GM04503 (cell line): ENCODE measurements at regions not wholly inside any gene's neighbourhood (a gene's known extent, or its start where the extent isn't known, plus 50 kb on each side); places are given as distances from the start of the nearest gene placed in this dataset.
"Not testable (repeated sequence)": the region's sequence is repeated elsewhere in the genome, so short reads cannot be mapped to it uniquely, and the experiment has no call there.

Experiments
- DNase-seq: peaks from one replicate; pipeline ENCODE4 v3.0.0-alpha.2; 2012; ENCODE audit warnings: low read depth

DNA sequence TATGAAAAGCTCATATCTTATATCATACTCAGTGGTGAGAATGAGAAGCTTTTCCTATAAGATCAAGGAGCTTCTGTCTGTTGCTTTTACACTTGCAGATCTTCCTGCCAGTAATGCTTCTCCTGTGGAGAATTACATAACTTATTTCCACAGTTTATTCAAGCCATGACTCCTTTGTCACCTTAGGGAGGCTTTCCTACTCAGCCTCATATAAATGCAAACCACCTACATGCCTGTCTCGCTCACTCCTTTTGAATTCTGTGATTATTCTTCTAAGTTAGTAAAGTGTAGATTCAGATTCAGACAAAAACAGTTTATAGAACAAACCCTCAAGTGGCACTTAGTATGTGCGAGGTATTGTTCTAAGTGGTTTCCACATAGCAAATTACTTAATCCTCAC is 716.1 kb upstream of the ANO3 start:
- DNase-seq: no peak

DNA sequence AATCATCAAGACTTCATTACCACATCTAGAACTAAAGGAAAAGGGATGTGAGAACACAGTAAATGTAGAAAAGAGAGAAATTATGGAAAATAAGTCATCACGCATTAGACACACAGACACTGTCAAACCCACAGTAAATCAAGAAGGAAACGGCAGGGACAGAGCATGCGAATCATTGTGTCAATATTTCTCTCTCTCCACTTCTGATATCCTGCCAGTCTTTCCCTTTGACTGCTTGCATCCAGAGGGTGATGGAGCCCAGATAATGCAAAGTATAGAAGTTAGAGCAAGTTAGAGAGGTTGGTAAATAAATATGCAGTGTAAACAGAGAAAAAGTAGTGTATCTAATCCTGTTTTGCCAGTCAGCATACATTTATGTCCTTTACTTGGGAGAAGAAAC is 706.8 kb upstream of the ANO3 start:
- no peak for DNase-seq

DNA sequence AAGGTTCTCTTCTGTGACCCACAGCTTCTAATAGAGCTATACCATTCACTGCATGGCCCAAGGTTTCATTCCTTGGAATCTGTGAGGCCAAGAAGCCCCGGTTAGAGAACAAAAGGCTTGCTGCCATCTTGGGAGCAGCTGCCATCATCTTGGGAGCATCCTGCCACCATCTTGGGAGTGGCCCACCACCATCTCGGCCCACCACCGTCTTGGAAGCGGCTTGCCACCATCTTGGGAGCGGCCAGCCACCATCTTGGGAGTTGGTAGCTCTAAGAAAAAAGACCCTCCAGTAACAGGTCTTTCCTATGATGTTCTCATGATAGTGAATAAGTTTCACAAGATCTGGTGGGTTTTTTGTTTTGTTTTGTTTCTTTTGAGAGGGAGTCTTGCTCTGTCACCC is 703.9 kb upstream of the ANO3 start:
- DNase-seq: no peak

GRCh38 chr11:25633230-25633629 is 698.7 kb upstream of the ANO3 start:
- no peak for DNase-seq

DNA sequence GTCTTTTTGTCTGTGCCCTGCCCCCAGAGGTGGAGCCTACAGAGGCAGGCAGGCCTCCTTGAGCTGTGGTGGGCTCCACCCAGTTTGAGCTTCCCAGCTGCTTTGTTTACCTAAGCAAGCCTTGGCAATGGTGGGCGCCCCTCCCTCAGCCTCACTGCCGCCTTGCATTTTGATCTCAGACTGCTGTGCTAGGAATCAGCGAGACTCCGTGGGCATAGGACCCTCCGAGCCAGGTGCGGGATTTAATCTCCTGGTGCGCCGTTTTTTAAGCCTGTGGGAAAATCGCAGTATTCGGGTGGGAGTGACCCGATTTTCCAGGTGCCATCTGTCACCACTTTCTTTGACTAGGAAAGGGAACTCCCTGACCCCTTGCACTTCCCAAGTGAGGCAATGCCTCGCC is 682.7 kb upstream of the ANO3 start:
- not testable (repeated sequence) for DNase-seq

- no peak for DNase-seq
Measured at GRCh38 chr11:25650319-25650718, 681.6 kb upstream of the ANO3 start.

DNA sequence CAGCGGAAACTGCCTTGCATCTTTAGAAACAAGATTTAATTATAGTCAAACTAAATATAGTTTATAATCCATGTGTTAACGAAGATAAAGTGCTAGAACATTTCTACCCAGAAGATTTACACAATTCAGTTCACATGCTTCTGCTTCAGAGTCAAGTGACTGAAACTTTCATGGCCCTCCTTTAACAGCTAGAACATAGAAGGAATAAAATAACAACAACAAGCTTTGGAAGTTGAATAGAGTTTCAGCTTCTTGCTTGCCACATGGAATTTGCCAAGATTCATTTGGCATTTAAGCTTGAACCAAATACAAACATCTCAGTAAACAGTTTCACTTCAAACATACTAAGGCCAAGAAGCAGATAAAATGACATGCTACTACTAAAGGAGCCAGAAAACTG is 676.3 kb upstream of the ANO3 start:
- DNase-seq: no peak

DNA sequence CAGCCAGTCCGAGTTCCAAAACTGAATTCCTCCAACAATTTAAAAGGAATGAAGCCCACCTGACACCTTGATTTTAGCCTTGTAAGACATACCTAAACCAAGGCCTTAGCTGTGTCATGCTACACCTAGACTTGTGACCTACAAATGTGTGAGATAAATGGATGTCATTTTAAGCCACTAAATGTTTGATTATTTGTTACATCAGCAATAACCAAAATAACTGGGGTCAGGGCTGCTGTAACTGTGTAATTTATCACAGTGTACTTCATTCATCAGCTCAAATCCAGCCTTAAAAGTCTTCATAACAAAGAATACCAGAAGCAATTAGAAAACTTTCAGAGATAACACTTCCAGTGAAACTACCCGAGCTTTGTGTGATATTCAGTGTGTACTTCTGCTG is 673.0 kb upstream of the ANO3 start:
- no peak for DNase-seq

GRCh38 chr11:25659706-25660105 is 672.2 kb upstream of the ANO3 start:
- no peak for DNase-seq

- no peak for DNase-seq
Measured at GRCh38 chr11:25667871-25668270, 664.1 kb upstream of the ANO3 start.

DNA sequence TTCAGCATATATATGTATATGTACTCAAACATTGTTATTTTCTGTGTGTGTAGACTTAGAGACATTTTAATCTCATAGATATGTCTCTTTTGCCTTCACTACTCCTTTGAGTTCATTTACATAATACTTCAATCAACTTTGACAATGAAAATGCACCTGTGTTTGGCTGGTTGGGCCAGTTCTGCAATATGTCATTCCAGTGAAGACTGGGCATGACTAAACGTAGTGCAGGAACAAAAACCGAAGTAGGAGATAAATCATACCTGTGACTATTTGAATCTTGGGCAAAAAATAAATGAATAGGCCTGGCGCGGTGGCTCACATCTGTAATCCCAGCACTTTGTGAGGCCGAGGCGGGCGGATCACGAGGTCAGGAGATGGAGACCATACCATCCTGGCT is 640.0 kb upstream of the ANO3 start:
- no peak for DNase-seq

GRCh38 chr11:25702417-25702816 is 629.5 kb upstream of the ANO3 start:
- no peak for DNase-seq

GRCh38 chr11:25710975-25711374 is 621.0 kb upstream of the ANO3 start:
- DNase-seq: no peak

DNA sequence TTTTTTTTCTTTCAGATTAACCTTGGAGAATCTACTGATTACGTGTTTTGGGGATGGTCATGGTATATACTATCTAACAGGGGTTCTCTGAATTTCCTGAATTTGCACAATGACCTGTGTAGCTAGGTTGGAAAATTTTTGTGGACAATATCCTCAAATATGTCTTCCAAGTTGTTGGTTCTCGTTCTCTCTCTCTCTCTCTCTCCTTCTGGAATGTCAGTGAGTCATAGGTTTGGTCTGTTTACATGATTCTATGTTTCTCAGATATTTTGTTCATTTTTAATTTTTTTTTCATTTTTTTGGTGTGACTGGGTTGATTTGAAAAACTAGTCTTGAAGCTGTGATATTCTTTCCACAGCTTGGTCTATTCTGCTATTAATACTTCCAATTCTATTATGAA is 604.0 kb upstream of the ANO3 start:
- no peak for DNase-seq

DNA sequence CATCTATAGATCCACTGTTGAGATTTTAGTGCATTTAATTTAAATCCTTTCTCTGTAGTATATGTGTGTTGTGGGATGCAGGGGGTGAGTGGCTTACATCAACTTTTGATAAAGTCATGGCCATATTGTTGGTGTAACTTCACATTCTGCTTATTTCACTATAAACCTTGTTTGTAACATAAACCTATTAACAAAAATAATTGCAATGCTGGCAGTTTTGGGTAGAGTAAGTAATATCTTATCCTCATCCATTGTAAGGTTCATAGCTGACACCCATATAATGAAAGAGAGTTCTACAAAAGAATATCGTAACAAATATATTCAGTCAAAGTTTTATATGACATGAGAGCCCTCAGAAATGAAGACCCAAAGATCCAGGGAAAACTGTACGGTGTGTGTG is 601.7 kb upstream of the ANO3 start:
- no peak for DNase-seq

- DNase-seq: no peak
Measured at GRCh38 chr11:25733777-25734176, 598.2 kb upstream of the ANO3 start.

GRCh38 chr11:25734591-25735211 is 597.2 kb upstream of the ANO3 start:
- no peak for DNase-seq

DNA sequence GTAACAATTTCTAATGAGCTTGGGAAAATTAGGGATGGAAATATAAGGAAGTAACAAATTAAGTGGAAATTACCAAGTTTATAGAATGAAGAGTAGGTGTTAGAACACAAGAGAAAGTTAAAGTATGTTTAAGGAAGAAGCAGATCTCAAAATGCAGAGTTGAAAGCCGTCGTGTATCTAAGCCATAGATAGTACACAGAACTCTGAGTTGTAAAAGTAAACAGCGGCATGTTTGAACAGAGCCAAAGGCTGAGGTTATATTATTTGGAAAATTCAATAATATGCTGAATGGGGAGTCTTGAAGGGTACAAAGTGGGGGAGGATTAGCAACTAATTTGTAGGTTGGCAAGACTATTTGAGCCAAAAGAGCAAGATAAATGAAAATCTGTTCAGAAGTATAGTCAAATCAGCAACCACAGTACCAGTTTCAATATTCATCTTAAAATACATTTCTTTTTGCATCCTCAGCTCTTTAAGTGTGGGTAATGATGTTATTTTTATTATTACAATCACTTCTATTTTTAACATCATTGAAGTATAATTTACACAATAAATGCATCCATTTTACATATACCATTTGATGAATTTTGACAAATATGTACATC is 594.8 kb upstream of the ANO3 start:
- DNase-seq: no peak

DNA sequence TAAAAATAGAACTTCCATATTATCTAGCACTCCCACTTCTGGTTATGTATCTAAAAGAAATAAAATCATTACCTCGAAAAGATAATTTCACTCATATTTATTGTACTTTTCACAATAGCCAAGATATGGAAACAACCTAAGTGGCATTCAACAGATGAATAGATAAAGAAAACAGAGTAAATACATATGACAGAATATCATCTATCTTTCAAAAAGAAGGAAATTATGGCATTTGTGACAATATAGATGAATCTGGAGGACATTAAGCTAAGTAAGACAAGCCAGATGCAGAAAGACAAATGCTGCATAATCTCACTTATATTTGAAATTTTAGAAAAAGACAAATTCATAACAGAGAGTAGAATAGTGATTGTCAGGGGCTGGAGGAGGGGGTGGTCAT is 590.0 kb upstream of the ANO3 start:
- no peak for DNase-seq

- DNase-seq: no peak
Measured at GRCh38 chr11:25742800-25743199, 589.1 kb upstream of the ANO3 start.

GRCh38 chr11:25755381-25755780 is 576.5 kb upstream of the ANO3 start:
- no peak for DNase-seq

- no peak for DNase-seq
Measured at GRCh38 chr11:25755918-25756584, 575.9 kb upstream of the ANO3 start.

DNA sequence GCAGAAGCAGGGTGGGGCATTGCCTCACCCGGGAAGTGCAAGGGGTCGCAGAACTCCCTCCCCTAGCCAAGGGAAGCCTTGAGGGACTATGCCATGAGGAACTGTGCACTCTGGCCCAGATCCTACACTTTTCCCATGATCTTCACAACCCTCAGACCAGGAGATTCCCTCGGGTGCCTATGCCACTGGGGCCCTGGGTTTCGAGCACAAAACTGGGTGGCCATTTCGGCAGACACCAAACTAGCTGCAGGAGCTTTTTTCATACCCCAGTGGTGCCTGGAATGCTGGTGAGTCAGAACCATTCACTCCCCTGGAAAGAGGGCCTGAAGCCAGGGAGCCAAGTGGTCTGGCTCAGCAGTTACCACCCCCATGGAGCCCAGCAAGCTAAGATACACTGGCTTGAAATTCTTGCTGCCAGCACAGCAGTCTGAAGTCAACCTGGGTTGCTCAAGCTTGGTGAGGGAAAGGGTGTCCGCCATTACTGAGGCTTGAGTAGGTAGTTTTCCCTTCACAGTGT is 573.7 kb upstream of the ANO3 start:
- DNase-seq: no peak
